ENCODE measurements at regions not wholly inside any gene's neighbourhood (a gene's known extent, or its start where the extent isn't known, plus 50 kb on each side); places are given as distances from the start of the nearest gene placed in this dataset.

DNA sequence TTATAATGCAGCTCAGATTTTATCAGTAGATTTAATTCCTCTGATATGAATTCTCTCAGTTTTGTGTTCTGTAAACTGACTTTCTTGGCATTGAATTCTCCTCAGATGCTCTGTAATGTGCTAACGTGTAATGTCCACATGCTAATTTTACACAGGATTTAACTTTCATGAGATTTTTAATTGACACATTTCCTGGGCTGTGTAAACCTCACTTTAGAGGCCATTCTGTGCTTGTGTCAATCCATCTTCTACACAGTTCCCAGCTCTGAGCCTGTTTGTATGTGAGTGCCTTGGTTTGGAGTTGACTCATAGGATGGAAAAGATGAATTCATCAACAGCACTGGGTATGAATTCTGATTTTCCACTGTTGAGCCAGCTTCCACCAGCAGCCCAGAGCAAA lies 476.7 kb upstream of the GCFC2 start:
- no peaks in the 10 kb centered on the region for H3K36me3 ChIP-seq (ENCODE audit: insufficient read depth, low read length)
- no peak overlapping the region for H3K4me3 ChIP-seq (ENCODE audit: low read length, poor library complexity, severe bottlenecking)
- H3K79me2 ChIP-seq (ENCODE audit: insufficient read depth, low read length), result no peaks in the 10 kb centered on the region
- no peak overlapping the region for H3K4me2 ChIP-seq (ENCODE audit: low read depth, low read length, poor library complexity, severe bottlenecking)
- H3K4me1 ChIP-seq (ENCODE audit: insufficient read depth, low read length, poor library complexity, severe bottlenecking), result no peaks in the 10 kb centered on the region
- no peaks in the 10 kb centered on the region for H3K9me2 ChIP-seq (replicated peaks; ENCODE audit: low read depth, low read length)
- no peak overlapping the region for H2AFZ ChIP-seq (ENCODE audit: low read length)
- no peaks in the 10 kb centered on the region for H3K27me3 ChIP-seq (ENCODE audit: insufficient read depth, low read length, poor library complexity, severe bottlenecking)
- no peaks in the 10 kb centered on the region for H4K20me1 ChIP-seq (ENCODE audit: insufficient read depth, low read length, poor library complexity, severe bottlenecking)
- H3K9ac ChIP-seq (ENCODE audit: low read depth, low read length, poor library complexity, severe bottlenecking), result no peak overlapping the region
- TF ChIP-seq, protein P1, sequence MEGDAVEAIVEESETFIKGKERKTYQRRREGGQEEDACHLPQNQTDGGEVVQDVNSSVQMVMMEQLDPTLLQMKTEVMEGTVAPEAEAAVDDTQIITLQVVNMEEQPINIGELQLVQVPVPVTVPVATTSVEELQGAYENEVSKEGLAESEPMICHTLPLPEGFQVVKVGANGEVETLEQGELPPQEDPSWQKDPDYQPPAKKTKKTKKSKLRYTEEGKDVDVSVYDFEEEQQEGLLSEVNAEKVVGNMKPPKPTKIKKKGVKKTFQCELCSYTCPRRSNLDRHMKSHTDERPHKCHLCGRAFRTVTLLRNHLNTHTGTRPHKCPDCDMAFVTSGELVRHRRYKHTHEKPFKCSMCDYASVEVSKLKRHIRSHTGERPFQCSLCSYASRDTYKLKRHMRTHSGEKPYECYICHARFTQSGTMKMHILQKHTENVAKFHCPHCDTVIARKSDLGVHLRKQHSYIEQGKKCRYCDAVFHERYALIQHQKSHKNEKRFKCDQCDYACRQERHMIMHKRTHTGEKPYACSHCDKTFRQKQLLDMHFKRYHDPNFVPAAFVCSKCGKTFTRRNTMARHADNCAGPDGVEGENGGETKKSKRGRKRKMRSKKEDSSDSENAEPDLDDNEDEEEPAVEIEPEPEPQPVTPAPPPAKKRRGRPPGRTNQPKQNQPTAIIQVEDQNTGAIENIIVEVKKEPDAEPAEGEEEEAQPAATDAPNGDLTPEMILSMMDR (conservative IDR thresholded peaks at IDR 0.05; ENCODE audit: low read length), result no peak
- no peak for TF ChIP-seq EZH2phosphoT487 (IDR thresholded peaks at IDR 0.05; ENCODE audit: borderline replicate concordance)
- H3K9me3 ChIP-seq (ENCODE audit: insufficient read depth, low read depth, low read length), result no peaks in the 10 kb centered on the region
- H3F3A ChIP-seq (ENCODE audit: low read depth), result no peaks in the 10 kb centered on the region

DNA sequence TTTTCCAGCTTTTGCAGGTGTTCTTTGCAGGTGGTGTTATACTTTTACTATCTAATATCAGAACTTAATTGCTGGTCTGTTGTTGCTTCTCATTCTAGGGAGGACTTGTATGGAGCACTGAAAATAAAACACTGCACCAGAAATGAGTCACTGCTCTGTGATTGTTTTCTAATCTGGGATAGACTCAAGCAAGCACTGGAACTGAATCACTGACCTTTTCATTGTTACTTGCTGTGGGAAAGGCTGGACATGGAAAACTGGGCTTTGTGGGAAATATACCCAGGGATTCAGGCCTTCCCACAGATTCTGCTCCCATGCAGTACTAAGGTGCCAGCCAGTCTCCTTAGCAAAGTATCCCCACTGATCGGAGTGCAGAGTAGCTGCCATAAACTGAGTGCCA lies 470.0 kb upstream of the GCFC2 start:
- Histone ChIP-seq H3K9me3 (ENCODE audit: insufficient read depth, low read depth, low read length) (peaks cover 7% of the 10 kb centered on the region; the same call in 1 of the 2 replicates), H3K27me3 (ENCODE audit: insufficient read depth, low read length, poor library complexity, severe bottlenecking) (no peaks in the 10 kb centered on the region), H3K4me1 (ENCODE audit: insufficient read depth, low read length, poor library complexity, severe bottlenecking) (no peaks in the 10 kb centered on the region), H3K79me2 (ENCODE audit: insufficient read depth, low read length) (no peaks in the 10 kb centered on the region), H3F3A (ENCODE audit: low read depth) (no peaks in the 10 kb centered on the region), H3K9ac (ENCODE audit: low read depth, low read length, poor library complexity, severe bottlenecking) (no peak overlapping the region), H4K20me1 (ENCODE audit: insufficient read depth, low read length, poor library complexity, severe bottlenecking) (no peaks in the 10 kb centered on the region), H3K4me3 (ENCODE audit: low read length, poor library complexity, severe bottlenecking) (no peak overlapping the region), H3K9me2 (replicated peaks; ENCODE audit: low read depth, low read length) (no peaks in the 10 kb centered on the region), H3K4me2 (ENCODE audit: low read depth, low read length, poor library complexity, severe bottlenecking) (no peak overlapping the region), H2AFZ (ENCODE audit: low read length) (no peak overlapping the region), H3K36me3 (ENCODE audit: insufficient read depth, low read length) (no peaks in the 10 kb centered on the region)
- TF ChIP-seq, protein P1 (conservative IDR thresholded peaks at IDR 0.05; ENCODE audit: low read length), result no peak
- TF ChIP-seq EZH2phosphoT487 (IDR thresholded peaks at IDR 0.05; ENCODE audit: borderline replicate concordance), result no peak

DNA sequence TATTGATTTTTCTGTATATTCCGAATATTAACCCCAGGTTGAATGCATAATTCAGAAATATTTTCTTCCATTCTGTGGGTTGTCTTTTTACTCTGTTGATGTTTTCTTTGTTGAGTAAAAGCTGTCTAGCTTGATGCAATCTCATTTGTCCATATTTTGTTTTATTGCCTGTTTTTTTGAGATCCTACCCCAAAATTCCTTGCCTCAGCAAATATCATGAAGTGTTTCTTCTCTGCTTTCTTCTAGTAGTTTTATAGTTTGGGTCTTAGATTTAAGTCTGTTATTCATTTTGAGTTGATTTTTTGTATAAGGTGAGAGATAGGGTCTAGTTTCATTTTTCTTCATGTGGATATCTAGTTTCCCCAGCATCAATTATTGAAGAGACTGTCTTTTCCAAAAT lies 467.9 kb upstream of the GCFC2 start:
- Histone ChIP-seq H3F3A (ENCODE audit: low read depth) (no peaks in the 10 kb centered on the region), H3K9me2 (replicated peaks; ENCODE audit: low read depth, low read length) (no peaks in the 10 kb centered on the region), H3K4me3 (ENCODE audit: low read length, poor library complexity, severe bottlenecking) (no peak overlapping the region), H3K79me2 (ENCODE audit: insufficient read depth, low read length) (no peaks in the 10 kb centered on the region), H3K9ac (ENCODE audit: low read depth, low read length, poor library complexity, severe bottlenecking) (no peak overlapping the region), H3K27me3 (ENCODE audit: insufficient read depth, low read length, poor library complexity, severe bottlenecking) (no peaks in the 10 kb centered on the region), H2AFZ (ENCODE audit: low read length) (no peak overlapping the region), H3K36me3 (ENCODE audit: insufficient read depth, low read length) (no peaks in the 10 kb centered on the region), H3K4me2 (ENCODE audit: low read depth, low read length, poor library complexity, severe bottlenecking) (no peak overlapping the region), H4K20me1 (ENCODE audit: insufficient read depth, low read length, poor library complexity, severe bottlenecking) (no peaks in the 10 kb centered on the region), H3K9me3 (ENCODE audit: insufficient read depth, low read depth, low read length) (peaks cover 7% of the 10 kb centered on the region; the same call in 1 of the 2 replicates), H3K4me1 (ENCODE audit: insufficient read depth, low read length, poor library complexity, severe bottlenecking) (no peaks in the 10 kb centered on the region)
- TF ChIP-seq, protein P1 (conservative IDR thresholded peaks at IDR 0.05; ENCODE audit: low read length), result no peak
- TF ChIP-seq EZH2phosphoT487 (IDR thresholded peaks at IDR 0.05; ENCODE audit: borderline replicate concordance), result no peak
